ENCODE measurements at regions not wholly inside any gene's neighbourhood (a gene's known extent, or its start where the extent isn't known, plus 50 kb on each side); places are given as distances from the start of the nearest gene placed in this dataset.

DNA sequence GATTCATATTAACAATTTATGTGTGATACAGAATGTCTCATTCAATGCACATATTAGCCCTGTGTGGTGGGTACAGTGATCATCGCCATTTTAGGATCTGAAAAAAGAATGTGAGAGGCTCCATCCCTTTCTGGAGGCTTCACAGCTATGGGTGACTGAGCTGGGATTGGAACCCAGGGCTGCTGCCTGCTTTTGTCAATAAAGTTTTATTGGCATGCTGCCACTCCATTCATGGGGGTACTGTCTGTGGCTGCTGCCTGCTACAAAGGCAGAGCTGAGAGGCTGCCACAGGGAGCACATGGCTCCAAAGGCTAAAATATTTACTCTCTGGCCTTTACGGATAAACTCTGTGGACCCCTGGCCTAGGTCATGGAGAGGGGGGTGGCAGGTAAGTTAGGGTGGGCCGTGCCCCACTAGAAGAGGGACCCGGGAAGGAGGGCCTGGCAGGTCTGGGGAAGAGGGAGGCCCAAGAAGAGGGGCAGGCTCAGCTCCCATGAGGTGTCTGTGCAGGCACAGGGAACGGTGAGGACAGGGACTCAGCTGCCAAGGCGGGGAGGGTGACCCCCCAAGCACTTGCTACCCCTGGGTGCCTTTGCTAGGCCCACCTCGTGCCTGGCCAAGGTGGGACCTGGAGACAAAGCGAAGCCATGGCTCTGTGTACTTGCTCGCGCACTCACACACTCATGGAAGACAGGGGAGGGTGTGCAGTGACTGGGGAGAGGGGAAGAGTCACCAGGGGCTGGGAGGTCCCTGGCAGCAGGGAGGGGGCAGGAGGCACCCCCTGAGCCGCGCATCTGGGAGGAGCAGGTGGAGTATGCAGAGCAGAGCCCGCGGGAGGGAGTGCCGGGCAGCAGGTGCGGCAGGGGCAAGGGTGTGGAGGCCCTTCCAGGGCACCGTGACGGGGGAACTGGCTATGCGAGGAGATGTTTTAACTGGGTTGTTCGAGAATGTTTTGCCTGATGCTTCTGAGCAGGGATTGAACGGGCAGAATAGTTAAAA is 335.3 kb downstream of the CTTN start:
- Histone ChIP-seq H3K4me2 (ENCODE audit: insufficient read depth, insufficient read length, low read length) (no peak overlapping the region), H3K23me2 (ENCODE audit: insufficient read length, low read depth, low read length, poor library complexity, severe bottlenecking) (no peaks in the 10 kb centered on the region), H3K9ac (ENCODE audit: extremely low read depth, insufficient read length, low read length) (no peak overlapping the region), H3K4ac (ENCODE audit: low read depth, low read length) (no peak overlapping the region), H4K20me1 (ENCODE audit: control insufficient read depth, insufficient read depth, insufficient read length) (no peaks in the 10 kb centered on the region), H4K8ac (replicated peaks; ENCODE audit: insufficient read length, low read depth, low read length) (no peak overlapping the region), H4K91ac (ENCODE audit: insufficient read length, low read depth, low read length) (no peak overlapping the region), H2AFZ (ENCODE audit: low read length) (no peak overlapping the region), H2AK5ac (ENCODE audit: insufficient read length, low read length) (no peak overlapping the region), H3K18ac (ENCODE audit: insufficient read length, low read depth, low read length) (no peak overlapping the region), H3K27ac (ENCODE audit: insufficient read length, low read depth, low read length) (no peak overlapping the region), H2BK5ac (ENCODE audit: insufficient read length, low read length) (no peak overlapping the region), H4K5ac (ENCODE audit: insufficient read length, low read depth, low read length) (no peak overlapping the region), H3K23ac (ENCODE audit: insufficient read length, low read depth, low read length) (no peak overlapping the region), H3K9me3 (ENCODE audit: control insufficient read depth, low read depth, low read length) (no peaks in the 10 kb centered on the region), H3K79me1 (ENCODE audit: insufficient read depth, low read depth, low read length, poor library complexity, severe bottlenecking) (no peaks in the 10 kb centered on the region), H3K14ac (ENCODE audit: insufficient read depth, low read length) (no peak overlapping the region; the same call in 1 of the 2 replicates), H3K79me2 (ENCODE audit: insufficient read depth, low read length) (no peaks in the 10 kb centered on the region), H2BK15ac (ENCODE audit: low read depth, low read length) (no peak overlapping the region), H2BK20ac (ENCODE audit: low read depth, low read length, poor library complexity, severe bottlenecking) (no peak overlapping the region), H3K27me3 (ENCODE audit: insufficient read depth, low read length) (no peaks in the 10 kb centered on the region), H2BK120ac (ENCODE audit: low read depth, low read length, poor library complexity, severe bottlenecking) (no peak overlapping the region), H3K56ac (ENCODE audit: insufficient read length, low read depth, low read length) (no peak overlapping the region), H3T11ph (ENCODE audit: low read length) (no peak overlapping the region), H3K4me1 (ENCODE audit: insufficient read depth, low read length) (no peaks in the 10 kb centered on the region), H2BK12ac (ENCODE audit: insufficient read length, low read depth, low read length) (no peak overlapping the region)
- Mint-ChIP-seq H3K4me3 (no peak overlapping the region), H3K27ac (no peak overlapping the region; a peak in 1 of 7 replicates), H3K4me1 (peaks cover under 1 to 11% of the 10 kb centered on the region in 2 experiments; a peak in 2 of 4 replicates), H3K36me3 (ENCODE audit: insufficient read depth in 1 of 3, low read depth in 3 of 3) (no peaks in the 10 kb centered on the region), H3K9me3 (no peaks in the 10 kb centered on the region), H3K27me3 (ENCODE audit: low read depth) (peaks cover 2% of the 10 kb centered on the region; the same call in 1 of the 2 replicates)
- WGBS (ENCODE audit: extremely low coverage, insufficient read length, low lambda C conversion rate) = no CpG with 5 or more reads among the region's 21 CpGs
- TF ChIP-seq, protein P1, sequence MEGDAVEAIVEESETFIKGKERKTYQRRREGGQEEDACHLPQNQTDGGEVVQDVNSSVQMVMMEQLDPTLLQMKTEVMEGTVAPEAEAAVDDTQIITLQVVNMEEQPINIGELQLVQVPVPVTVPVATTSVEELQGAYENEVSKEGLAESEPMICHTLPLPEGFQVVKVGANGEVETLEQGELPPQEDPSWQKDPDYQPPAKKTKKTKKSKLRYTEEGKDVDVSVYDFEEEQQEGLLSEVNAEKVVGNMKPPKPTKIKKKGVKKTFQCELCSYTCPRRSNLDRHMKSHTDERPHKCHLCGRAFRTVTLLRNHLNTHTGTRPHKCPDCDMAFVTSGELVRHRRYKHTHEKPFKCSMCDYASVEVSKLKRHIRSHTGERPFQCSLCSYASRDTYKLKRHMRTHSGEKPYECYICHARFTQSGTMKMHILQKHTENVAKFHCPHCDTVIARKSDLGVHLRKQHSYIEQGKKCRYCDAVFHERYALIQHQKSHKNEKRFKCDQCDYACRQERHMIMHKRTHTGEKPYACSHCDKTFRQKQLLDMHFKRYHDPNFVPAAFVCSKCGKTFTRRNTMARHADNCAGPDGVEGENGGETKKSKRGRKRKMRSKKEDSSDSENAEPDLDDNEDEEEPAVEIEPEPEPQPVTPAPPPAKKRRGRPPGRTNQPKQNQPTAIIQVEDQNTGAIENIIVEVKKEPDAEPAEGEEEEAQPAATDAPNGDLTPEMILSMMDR (conservative IDR thresholded peaks at IDR 0.05) = no peak
- DNase-seq = no peak
